ENCODE measurements at regions not wholly inside any gene's neighbourhood (a gene's known extent, or its start where the extent isn't known, plus 50 kb on each side); places are given as distances from the start of the nearest gene placed in this dataset.
"Not testable (repeated sequence)": the region's sequence is repeated elsewhere in the genome, so short reads cannot be mapped to it uniquely, and the experiment has no call there.

DNA sequence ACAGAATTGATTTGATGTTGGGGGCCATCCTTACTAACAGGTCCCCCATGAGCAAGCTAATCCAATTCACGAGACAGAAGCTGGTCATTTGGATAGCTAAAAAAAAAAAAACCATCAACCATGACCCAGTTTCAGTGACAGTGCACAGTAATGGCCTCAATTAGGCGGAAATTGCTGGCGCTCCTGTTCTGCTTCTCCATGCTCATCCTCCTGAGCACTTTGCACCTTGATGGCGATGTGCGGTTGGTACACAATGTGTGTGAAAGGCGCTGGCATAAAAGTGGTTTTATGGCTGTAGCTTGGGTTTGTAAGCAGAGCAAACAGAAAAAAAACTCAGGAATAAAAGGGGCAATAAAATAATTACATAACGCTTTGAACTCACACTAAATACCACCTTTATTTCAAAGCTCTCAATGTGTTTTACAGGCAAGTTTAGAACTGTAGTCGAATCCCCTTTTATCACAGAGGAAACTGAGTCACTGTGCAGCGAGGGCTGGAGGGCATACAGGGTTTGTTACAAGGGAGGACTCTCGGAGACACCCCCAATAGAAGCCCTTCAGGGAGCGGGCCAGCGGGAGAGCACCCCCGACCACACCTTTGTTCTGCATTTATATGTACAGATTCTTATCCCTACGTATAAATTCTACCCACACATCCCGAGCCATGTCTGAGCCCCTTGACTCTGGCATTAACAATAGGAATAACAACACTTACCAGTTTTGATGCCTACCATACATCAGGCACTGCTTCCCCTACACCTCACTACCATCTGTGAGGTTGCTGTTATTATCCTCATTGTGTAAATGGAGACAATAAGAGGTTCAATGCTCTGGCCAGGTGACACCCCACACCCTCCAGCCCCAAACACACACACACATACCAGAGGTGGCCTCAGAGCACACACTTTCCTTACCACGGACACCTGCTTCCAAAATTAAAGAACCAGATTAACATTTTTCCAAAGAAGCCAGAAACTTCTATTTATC lies 213.5 kb upstream of the IRF2BP2 start:
- DNase-seq: no peak

DNA sequence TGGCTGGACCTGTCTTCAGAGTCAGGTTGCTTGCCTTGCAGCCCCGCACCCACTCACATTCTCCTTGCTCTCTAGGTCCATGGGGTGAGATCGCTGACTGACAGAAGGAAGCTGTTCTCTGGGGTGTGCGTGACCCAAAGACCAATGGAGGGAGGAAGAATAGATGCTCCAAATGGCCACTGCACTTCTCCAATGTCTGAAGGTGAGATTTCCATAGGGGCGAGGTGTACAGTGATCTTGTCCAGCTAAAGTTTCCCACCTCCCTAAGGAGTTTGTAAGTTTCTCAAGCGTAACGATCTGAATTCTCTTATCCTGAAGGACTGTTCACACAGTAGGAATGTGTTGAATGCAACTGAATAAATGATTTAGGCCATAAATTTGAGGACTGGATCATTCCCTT lies 211.9 kb upstream of the IRF2BP2 start:
- DNase-seq: no peak

DNA sequence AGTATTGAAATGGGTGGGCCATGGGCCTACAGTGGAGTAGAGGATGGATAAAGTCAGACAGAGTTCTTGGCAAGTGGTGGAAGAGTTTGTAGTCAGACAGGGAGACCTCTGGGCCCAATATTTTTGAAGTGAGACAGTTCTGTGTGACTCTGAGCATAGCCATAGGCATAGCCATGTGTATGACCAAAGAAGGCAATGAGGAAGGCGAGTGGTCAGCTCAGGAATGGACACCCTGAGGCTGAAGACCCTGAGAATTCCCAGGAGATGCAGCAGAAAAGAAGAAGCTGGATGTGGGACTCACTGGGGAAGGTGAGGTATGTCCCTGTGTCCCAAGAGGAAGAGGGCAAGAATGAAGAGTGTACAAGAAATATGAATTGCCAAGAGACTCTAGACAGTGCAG lies 210.6 kb upstream of the IRF2BP2 start:
- DNase-seq: no peak

DNA sequence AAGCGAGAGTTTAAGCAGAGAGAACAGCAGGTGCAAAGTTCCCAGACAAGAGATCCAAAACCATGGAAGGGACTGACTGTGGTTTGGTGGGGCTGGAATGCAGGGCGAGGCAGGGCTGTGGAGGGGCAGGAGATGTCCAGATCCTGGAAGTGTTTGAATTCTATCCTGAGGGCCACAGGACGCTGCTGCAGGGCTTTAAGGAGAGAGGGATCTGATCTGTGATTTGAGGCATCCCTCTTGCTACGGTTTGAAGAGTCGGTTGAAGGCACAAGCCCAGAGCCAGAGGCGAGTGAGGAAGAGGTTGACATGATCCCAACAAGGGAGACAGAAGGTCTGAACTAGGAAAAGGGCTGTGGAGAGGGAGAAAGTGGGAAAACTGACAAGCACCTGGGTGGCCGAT lies 209.9 kb upstream of the IRF2BP2 start:
- not testable (repeated sequence) for DNase-seq

DNA sequence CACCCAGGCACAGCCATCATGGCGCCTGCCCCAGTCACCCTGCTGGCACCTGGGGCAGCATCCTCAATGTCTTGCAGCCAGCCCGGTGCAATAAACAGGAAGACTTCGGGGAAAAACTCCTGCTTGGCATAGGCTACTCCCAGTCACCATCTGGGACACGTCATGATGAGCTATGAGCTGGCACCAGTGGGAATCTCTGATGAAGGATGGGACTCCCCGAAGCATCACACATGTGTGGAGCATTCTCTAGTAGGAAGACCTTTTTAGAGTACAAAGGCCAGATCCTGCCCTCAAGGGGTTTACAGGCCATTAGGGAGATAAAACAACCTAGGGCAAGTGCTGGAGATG lies 208.0 kb upstream of the IRF2BP2 start:
- DNase-seq: not testable (repeated sequence)

DNA sequence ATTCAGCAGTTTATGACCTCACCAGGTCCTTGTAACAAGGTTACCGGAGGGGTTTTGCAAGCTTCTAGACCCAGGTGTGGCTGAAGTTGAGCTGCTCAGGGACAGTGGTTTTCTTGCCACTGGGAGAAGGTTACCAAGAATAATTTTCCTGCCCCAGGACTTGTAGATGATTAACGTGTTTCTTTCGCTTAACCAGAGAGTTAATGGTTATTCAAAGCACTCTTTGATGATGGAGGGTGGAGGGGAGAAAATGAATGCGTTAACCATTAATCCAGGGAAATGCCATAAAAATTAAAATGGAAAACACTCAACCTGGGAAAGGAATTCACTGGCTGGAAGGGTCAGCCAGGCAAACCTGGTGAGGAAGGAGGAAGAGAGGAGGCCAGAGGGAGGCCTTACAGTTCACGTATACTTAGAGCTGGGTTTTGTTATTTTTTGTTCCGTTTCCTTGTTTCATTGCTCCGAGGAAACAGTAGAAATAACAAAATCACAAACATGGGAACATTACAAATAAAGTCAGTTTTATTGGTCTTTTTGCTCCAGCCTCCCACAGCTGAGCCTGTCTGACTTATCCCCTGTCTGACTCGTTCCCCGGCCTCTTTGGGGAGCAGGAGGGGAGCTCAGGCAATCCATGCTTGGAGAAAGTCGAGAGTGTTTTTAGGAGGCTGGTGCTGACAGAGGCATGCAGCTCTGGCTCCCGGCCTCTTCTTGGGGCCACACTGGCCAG lies 207.5 kb upstream of the IRF2BP2 start:
- not testable (repeated sequence) for DNase-seq

DNA sequence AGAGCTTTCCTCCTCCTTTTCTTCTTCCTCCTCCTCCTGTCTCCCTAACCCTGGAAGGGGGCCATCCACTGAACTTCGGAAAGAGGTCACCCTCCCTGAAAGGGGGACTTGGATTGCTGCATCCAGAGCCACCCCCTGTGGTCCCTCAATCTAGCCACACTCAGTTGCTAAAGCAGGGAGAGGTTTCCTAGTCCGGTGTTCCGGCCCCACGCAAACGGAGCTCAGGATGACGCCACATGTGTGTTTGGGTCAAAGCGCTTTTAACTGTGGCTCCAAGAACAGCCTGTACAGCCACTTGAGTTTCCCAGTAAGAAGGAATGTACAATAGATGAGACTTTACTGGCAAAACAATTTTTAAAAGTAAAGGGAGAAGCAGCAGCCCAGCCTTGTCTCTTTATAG lies 206.9 kb upstream of the IRF2BP2 start:
- not testable (repeated sequence) for DNase-seq

DNA sequence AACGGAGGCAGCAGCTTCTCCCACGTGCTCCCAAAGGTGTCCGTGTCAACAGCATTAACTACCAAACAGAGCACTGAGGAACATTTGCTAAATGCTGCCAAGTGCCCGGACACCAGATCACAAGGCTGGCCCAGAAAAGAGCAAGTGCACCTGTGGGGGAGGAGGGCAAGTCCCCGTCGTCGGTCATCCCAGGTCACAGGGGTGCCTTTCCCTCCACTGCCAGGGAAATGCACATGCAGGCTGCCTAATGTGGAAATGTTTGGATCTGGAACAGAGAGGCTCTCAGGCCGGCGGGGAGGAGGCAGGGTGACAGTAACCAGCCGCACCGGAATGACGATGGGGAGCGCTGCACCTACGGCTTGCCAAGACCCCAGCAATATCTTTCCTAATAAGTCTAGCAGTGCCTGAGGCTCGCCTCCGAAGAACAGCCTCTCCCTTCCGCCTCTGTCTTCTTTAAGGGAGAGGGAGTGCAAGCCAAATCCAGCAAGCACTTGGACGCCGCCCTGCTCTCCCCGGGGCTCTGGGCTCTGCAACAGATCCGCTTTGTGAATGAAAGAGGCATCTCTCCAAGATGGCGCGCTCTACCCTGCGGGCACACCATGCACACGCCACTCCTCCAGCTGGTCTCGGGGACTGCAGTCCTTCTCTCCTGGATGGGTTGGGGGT lies 206.3 kb upstream of the IRF2BP2 start:
- not testable (repeated sequence) for DNase-seq

DNA sequence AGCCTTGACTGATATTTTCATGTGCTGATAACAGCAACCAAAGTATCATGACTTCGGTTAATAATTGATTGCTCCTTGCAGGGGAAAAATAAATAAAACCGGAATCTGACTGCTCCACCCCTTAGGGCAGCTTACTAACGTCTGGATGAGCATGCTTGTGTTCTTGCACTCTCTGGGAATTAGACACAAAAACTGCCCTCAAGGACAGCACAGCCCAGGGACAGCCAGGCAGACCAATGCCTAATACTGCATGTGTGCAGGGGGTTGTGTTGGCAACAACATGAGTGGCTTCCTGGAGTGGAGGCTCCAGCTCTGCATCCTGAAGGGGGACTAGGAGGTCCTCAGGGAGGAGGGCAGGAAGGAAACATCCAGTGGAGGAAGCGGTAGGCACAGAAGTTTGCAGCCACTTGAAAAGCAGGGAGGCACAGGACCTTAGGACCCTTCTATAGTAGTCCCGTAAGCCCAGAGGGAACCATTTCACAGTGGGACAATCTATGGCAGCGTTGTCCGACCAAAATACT lies 205.4 kb upstream of the IRF2BP2 start:
- not testable (repeated sequence) for DNase-seq

DNA sequence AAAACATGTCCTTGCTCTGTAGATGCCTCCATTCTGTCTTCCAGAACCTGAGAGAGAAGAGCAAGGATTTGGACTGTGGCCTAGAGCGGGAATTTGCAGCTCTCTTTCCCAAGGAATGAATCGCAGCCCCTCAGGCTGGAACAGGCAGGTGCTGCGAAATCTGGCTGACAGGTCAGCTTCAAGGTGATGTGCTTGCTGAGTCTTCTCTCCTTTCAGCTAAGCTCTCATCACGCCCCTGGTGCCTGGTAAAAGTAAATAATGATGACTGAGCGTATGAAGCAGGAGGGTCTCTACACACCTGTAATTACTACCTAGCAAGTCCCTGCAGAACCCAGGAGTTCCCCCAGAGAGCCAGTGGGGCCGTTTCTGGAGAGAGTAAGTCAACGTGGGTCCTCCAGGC lies 204.3 kb upstream of the IRF2BP2 start:
- DNase-seq: not testable (repeated sequence)

DNA sequence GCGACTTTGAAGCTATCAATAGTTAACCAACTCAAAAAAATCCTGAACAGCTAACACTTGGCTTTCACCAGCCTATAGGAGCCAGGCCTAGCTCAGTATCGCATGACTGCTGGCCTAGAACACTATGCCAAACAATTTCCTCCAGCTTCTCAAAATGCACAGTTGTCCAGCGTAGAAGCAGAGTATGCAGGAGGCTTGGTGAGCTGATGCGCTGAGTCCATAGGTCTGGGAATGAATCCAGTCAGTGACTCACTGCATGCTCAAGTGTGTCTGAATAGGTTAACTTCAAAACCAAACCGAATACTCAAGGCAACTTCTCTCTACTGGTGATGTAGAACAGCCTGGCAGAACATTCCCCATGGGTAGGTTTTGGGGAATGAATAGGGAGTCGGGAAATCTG lies 201.8 kb upstream of the IRF2BP2 start:
- DNase-seq: not testable (repeated sequence)

DNA sequence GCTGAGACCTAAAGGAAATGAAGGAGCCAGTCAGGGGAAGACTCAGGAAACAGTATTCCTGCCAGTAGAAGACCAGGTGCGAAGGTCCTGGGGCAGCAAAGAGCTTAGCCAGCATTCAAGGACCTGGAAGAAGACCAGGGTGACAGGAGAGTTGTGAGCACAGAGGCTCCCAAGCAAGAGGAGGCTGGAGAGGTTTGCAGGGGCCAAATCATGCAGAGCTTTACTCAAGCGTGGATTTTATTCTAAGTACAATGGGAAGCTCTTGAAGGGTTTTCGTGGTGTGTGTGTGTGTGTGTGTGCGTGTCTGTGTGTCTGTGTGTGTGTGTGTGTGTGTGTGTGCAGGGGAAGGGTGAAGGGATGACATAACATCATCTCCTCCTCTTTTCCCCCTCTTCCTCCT lies 200.7 kb upstream of the IRF2BP2 start:
- not testable (repeated sequence) for DNase-seq

DNA sequence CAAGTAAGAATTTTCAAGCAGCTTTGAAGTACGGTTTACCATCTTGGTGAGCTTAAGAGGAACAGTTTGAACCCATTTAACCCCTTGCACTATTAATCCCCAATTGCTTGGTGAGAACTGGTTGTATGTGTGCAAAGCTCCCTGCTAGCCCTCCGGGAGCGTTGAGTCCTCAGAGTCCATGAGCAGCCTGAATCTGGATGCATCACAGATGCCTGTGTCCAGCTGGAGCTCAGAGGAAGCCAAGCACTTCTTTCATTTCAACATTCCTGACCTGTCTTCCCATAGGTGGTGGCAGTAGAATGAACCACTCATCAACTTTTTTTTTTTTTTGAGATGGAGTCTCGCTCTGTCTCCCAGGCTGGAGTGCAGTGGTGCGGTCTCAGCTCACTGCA lies 199.9 kb upstream of the IRF2BP2 start:
- not testable (repeated sequence) for DNase-seq

DNA sequence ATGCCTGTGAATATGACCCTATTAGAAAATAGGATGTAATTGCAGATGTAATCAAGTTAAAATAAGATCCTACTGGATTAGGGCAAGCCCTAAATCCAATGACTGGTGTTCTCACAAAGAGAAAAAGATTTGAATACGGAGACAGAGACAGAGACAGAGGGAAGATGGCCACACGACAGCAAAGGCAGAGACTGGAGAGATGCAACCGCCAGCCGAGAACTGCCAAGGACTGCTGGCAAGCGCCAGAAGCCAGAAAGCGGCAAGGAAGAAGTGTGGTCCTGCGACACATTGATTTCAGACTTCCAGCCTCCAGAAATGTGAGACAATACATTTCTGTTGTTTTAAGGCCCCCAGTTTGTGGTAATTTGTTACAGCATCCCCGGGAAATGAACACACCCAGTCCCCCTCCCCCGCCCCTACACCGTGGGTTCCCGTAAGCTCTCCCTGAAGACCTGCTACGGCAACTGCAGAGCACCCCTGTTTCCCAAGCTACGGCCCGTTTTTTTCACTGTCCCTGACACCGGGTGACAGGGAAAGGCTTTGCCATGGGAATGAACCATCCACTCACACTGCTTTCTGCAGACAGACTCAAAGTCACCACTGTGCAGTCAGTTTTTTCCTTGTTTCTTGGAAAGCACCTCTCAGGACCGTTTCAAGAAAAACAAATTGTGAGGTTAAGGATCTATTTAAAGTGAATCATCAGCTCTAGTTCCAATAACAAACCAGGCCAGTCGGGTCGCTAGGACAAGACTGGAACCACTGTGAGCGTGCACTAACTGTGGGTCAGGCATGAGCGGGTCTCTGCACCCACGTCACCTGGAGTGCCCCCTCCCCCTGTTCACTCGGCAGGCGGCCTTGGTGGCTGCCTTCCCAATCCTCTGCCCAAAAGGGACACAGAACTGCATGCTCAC lies 199.2 kb upstream of the IRF2BP2 start:
- DNase-seq: not testable (repeated sequence)

DNA sequence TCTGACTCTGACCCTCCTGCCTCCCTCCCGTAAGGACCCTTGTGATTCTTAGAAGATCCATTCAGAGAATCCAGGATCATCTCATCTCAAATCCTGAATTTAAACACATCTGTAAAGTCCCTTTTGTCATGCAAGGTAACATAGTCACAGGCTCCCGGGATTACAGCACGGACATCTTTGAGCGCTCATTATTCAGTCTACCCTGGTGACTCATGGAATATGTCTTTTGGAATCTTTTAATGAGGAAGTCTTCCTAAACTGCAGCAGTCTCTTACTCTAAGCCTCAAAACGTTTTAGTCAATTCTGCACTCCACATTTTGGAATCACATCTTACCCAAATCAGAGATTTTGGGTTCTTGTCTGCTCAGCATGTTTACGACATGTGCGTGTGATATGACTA lies 198.5 kb upstream of the IRF2BP2 start:
- not testable (repeated sequence) for DNase-seq

DNA sequence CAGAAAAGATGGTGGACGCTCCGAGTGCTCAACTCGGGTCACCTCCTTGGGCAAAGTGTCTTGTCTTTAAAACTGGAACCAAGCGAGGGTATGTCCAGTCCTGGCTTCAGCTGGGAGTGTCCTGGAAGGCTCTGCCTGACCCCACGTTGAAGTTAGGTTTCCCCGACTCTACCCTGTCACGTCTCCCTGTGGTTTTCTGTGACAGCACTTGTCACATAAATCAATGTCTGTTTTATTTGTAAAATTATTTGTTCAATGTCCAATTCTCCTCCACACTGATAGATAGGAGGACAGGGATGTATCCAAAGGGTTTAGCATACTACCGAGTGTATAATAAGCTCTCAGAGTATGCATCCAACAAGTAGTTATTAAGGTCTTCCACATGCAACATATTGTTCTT lies 197.7 kb upstream of the IRF2BP2 start:
- not testable (repeated sequence) for DNase-seq

DNA sequence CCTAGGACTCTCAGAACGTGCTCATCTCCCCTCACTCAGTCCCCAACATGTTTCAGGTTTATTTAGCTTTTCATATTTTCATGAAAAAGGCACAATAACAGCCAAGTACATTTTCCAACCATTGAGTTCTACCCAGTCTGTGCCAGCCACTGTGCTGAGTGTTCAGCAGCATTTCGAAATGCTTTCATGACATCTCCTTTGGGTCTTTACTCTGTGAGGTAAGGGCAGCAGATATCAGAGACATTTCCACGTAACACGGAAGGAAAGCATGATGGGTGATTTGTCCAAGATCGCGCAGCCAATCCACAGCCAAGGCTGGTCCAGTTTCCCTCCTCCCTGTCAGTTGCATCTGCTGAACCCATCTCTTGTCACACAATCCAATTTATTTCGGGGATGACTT lies 192.6 kb upstream of the IRF2BP2 start:
- not testable (repeated sequence) for DNase-seq

DNA sequence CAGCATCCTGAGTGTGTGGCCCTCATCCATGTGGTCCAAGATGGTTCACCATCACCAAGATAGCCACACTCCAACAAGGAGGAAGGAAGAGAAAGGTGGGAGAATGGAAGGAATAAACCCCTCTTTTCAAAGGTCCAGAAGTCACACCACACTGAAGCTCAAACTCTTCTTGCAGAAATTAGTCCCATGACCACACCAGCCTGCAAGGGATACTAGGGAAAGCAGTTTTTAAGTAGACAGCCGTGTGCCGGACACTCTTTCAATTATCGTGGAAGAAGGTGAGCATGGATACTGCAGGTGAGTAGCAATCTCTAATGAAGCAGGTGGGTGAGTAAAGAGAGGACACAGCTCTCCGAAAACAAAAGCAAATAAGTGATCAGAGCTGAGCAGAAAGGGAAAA lies 191.7 kb upstream of the IRF2BP2 start:
- not testable (repeated sequence) for DNase-seq

DNA sequence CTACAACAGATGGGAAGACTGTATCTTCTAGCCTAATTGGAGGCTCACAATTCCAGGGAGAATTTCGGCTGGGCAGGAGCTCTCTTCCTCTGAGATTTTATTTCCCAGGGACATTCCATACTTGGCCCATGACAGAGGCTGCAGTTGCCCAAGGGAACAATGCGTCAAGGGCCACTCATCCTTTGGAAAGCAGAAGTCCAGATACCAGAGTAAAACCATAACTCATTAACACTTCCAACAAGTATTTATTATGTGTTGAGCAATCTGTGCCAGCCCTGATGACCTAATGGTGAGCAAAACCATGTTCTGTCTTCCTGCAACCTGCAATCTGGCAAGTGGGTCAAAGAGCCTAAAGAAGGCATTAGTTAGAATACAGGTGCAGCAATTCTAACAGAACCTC lies 191.2 kb upstream of the IRF2BP2 start:
- DNase-seq: not testable (repeated sequence)

DNA sequence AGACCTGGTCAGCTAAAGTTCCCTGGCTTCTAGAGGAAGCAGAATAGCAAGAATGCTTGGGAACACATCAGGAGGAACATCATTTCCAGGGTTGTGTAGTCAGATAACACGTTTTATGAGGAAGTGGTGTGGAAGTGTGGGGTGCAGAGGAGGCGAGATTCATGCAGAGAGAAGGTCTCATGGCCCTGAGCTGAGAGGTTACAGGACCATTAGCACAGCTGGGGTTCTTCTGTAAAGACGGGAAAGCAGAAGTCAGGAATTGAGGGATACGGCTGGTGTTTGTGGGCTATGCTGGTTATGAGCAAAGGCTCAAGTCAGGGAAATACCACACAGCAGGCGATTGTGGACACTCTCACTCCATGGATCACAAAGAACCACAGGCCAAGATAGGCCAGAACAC lies 190.6 kb upstream of the IRF2BP2 start:
- DNase-seq: not testable (repeated sequence)

All from renal pelvis (tissue), 1 donor.